HCT116 (cell line): ENCODE measurements at regions not wholly inside any gene's neighbourhood (a gene's known extent, or its start where the extent isn't known, plus 50 kb on each side); places are given as distances from the start of the nearest gene placed in this dataset.

Experiments used
- EZH2 ChIP-seq: fragments of 200-600 bp; sonication (generic); IDR thresholded peaks from 2 replicates; pipeline ENCODE4 v1.6.1; 2017; ENCODE audit warnings: antibody characterized with exemption, mixed run types
- EZH2phosphoT487 ChIP-seq: fragments of 200-600 bp; IDR thresholded peaks from 2 replicates; pipeline ENCODE4 v1.6.1; 2018; ENCODE audit warnings: antibody characterized with exemption, borderline replicate concordance
- JUND ChIP-seq: IDR thresholded peaks from 2 replicates; pipeline ENCODE4 v1.6.1; 2012
- POLR2A ChIP-seq: IDR thresholded peaks from 2 replicates; pipeline ENCODE4 v1.7.0; 2011; ENCODE audit warnings: borderline replicate concordance; ENCODE audit not compliant: insufficient read depth, insufficient read length; ENCODE audit errors: extremely low read depth
- REST ChIP-seq: IDR thresholded peaks from 2 replicates; pipeline ENCODE4 v1.6.1; 2012; ENCODE audit warnings: low read depth
- ZBTB33 ChIP-seq: IDR thresholded peaks from 2 replicates; pipeline ENCODE4 v1.6.1; 2011; ENCODE audit warnings: mild to moderate bottlenecking, low read length, moderate library complexity; ENCODE audit not compliant: insufficient replicate concordance; ENCODE audit errors: extremely low read depth
- ZFX ChIP-seq: fragments of 450-650 bp; IDR thresholded peaks from 2 replicates; pipeline ENCODE4 v1.6.1; 2017

- no peak for TF ChIP-seq REST
- TF ChIP-seq POLR2A: no peak
- no peak for TF ChIP-seq ZFX
- TF ChIP-seq ZBTB33: no peak
- no peak for TF ChIP-seq EZH2phosphoT487
- no peak for TF ChIP-seq EZH2
- no peak for TF ChIP-seq JUND
These were observed 258.7 kb upstream of the HS6ST1 start (continued) for GRCh38 chr2:128577141-128577930.
